ENCODE measurements at regions not wholly inside any gene's neighbourhood (a gene's known extent, or its start where the extent isn't known, plus 50 kb on each side); places are given as distances from the start of the nearest gene placed in this dataset.

DNA sequence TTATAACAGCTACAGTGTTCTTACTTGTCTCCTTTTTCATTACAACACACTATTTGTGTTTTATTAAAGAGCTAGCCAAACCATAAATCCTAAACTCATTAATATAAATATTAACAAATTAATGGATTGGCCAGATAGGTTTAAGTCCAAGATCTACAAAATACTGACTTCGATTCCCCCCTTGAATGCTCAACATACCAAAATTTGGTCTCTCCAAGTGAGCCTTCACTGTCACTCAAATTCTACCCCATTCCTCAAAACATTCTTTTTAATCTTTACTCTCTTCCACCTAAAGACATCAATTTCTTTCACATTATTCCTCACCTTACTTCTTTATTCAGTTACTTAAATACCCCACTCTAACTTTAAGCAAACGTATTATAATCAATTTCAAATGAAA is 281.5 kb downstream of the ICOS start:
- TF ChIP-seq, protein P1, sequence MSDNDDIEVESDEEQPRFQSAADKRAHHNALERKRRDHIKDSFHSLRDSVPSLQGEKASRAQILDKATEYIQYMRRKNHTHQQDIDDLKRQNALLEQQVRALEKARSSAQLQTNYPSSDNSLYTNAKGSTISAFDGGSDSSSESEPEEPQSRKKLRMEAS (IDR thresholded peaks at IDR 0.05), result no peak
- TF ChIP-seq POLR2A (IDR thresholded peaks at IDR 0.05; ENCODE audit: low read length), result no peak
